Natural killer cell (primary cell): ENCODE measurements at regions not wholly inside any gene's neighbourhood (a gene's known extent, or its start where the extent isn't known, plus 50 kb on each side); places are given as distances from the start of the nearest gene placed in this dataset.

Experiments
- ATAC-seq, 3 donors: fragments of 150-1000 bp in 2 of 3; fragments of 200-7000 bp in 1 of 3; cut with Tn5 transposase; 1 replicate in 1 of 3; 2 replicates in 2 of 3; pipeline ENCODE4 v1.10.0; 2021; ENCODE audit warnings: mild to moderate bottlenecking in 2 of 3, moderate library complexity in 2 of 3
- DNase-seq, 2 donors: peaks; one replicate each; pipeline versions ENCODE4 v3.0.0 to v3.0.0-alpha.2; 2013 to 2021; ENCODE audit warnings: mixed read lengths in 1 of 2
- H3K27ac ChIP-seq: one replicate; pipeline ENCODE4 v1.5.1; 2013; ENCODE audit warnings: mild to moderate bottlenecking, low read length
- H3K27me3 ChIP-seq: one replicate; pipeline ENCODE4 v1.6.1; 2013; ENCODE audit warnings: low read length; ENCODE audit not compliant: control insufficient read depth, insufficient read depth
- H3K36me3 ChIP-seq: one replicate; pipeline ENCODE4 v1.6.1; 2013; ENCODE audit warnings: low read length; ENCODE audit not compliant: control insufficient read depth, insufficient read depth
- H3K4me1 ChIP-seq: one replicate; pipeline ENCODE4 v1.6.1; 2013; ENCODE audit warnings: low read length; ENCODE audit not compliant: control insufficient read depth, insufficient read depth
- H3K4me3 ChIP-seq: one replicate; pipeline ENCODE4 v1.5.1; 2013; ENCODE audit warnings: low read length
- H3K9me3 ChIP-seq: one replicate; pipeline ENCODE4 v1.6.1; 2013; ENCODE audit warnings: low read length; ENCODE audit not compliant: control insufficient read depth, insufficient read depth
- H3K27ac Mint-ChIP-seq, 2 donors: one replicate each; pipeline ENCODE4 v1.8.0; 2022; ENCODE audit warnings: mild to moderate bottlenecking in 2 of 2, mixed read lengths in 2 of 2, moderate library complexity in 1 of 2
- H3K27me3 Mint-ChIP-seq, 2 donors: one replicate each; pipeline ENCODE4 v1.8.0; 2022; ENCODE audit warnings: low read depth in 2 of 2, mixed read lengths in 2 of 2
- H3K36me3 Mint-ChIP-seq: one replicate; pipeline ENCODE4 v1.8.0; 2022; ENCODE audit warnings: mixed read lengths
- H3K4me1 Mint-ChIP-seq, 2 donors: one replicate each; pipeline ENCODE4 v1.8.0; 2022; ENCODE audit warnings: mixed read lengths in 2 of 2
- H3K4me3 Mint-ChIP-seq: one replicate; pipeline ENCODE4 v1.8.0; 2022; ENCODE audit warnings: mild to moderate bottlenecking, moderate library complexity, mixed read lengths
- H3K9me3 Mint-ChIP-seq, 2 donors: one replicate each; pipeline ENCODE4 v1.8.0; 2022; ENCODE audit warnings: mixed read lengths in 2 of 2
- WGBS: methylation state at CpG from one replicate; pipeline ENCODE4 v1.1.7; 2013; ENCODE audit warnings: missing lambda C conversion rate; ENCODE audit not compliant: insufficient coverage; 5-methylcytosine and 5-hydroxymethylcytosine counted together
- intact Hi-C: fragments of 100-400 bp; cut with micrococcal nuclease; formaldehyde crosslinking; loops from one replicate; pipeline ENCODE4 v1.14.2; 2022
- TF ChIP-seq, protein P1 (sequence below): fragments of 200-600 bp; IDR thresholded peaks from one replicate; pipeline ENCODE4 v1.8.0; 2022; ENCODE audit warnings: antibody characterized with exemption

DNA sequence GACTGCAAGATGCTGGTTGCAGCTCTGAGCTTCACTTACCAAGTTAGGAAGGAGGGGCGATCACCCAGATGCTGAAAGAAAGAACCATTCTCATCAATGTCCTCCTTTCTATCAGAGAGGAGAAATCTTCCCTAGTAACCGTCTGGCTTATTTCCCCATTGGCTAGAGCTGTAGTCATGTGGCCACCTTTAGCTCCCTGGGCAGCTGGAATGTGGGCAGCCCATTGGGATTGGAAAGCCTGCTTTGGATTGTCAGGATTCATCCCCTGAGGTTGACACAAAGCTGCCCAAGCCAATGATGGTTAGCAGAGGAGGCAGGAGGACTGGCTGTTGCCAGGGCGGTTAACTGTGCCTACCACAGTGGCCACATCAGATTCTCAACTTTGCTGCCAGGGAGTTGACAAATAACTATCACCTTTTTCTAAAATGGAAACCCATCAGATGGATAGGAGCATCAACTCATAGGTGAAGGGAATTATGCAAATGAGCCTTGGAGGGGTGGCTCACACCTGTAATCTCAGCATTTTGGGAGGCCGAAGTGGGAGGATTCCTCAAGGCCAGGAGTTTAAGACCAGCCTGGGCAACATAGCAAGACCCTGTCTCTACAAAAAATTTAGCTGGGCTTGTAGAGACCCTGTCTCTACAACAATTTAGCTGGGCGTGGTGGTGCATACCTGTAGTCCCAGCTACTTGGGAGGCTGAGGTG is 206.4 kb upstream of the GALNT17 start:
- no peak overlapping the region for H3K4me3 ChIP-seq
- 86% methylated on average over 5 of the region's 5 CpGs for WGBS
- H3K27me3 ChIP-seq = no peaks in the 10 kb centered on the region
- H3K4me1 ChIP-seq = no peaks in the 10 kb centered on the region
- ATAC-seq (no peak), DNase-seq (no peak)
- no peak overlapping the region for H3K27ac Mint-ChIP-seq
- no peaks in the 10 kb centered on the region for H3K27me3 Mint-ChIP-seq
- H3K9me3 Mint-ChIP-seq = peaks cover 2 to 8% of the 10 kb centered on the region in 2 donors
- H3K9me3 ChIP-seq = no peaks in the 10 kb centered on the region
- TF ChIP-seq, protein P1, sequence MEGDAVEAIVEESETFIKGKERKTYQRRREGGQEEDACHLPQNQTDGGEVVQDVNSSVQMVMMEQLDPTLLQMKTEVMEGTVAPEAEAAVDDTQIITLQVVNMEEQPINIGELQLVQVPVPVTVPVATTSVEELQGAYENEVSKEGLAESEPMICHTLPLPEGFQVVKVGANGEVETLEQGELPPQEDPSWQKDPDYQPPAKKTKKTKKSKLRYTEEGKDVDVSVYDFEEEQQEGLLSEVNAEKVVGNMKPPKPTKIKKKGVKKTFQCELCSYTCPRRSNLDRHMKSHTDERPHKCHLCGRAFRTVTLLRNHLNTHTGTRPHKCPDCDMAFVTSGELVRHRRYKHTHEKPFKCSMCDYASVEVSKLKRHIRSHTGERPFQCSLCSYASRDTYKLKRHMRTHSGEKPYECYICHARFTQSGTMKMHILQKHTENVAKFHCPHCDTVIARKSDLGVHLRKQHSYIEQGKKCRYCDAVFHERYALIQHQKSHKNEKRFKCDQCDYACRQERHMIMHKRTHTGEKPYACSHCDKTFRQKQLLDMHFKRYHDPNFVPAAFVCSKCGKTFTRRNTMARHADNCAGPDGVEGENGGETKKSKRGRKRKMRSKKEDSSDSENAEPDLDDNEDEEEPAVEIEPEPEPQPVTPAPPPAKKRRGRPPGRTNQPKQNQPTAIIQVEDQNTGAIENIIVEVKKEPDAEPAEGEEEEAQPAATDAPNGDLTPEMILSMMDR = no peak
- H3K4me3 Mint-ChIP-seq = no peak overlapping the region
- H3K27ac ChIP-seq = no peak overlapping the region
- no peaks in the 10 kb centered on the region for H3K36me3 ChIP-seq
- intact Hi-C loops = no loop called here
- H3K4me1 Mint-ChIP-seq = no peaks in the 10 kb centered on the region
- H3K36me3 Mint-ChIP-seq = no peaks in the 10 kb centered on the region

DNA sequence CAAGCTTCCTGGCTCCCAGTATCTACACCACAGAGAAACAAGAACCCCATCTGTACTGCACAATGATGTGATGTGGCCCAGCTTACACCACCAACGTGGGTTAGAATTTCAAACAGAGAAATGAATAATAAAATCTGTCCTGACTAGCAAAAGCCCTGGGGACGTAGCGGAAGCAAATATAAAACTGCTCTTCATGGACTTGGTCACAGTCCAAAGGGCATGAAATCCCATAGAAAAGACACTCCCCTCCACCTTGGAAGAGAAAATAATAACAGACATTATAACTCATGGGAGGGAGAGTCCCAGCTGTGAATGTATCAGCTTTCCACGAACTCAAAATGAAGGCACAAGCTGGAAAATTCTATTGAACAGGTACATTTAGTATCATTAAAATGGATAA is 205.3 kb upstream of the GALNT17 start:
- Histone ChIP-seq H3K4me1 (no peaks in the 10 kb centered on the region), H3K9me3 (no peaks in the 10 kb centered on the region), H3K27me3 (no peaks in the 10 kb centered on the region), H3K4me3 (no peak overlapping the region), H3K27ac (no peak overlapping the region), H3K36me3 (no peaks in the 10 kb centered on the region)
- ATAC-seq (no peak), DNase-seq (no peak)
- TF ChIP-seq, protein P1 = no peak
- intact Hi-C loops = no loop called here
- no peaks in the 10 kb centered on the region for H3K36me3 Mint-ChIP-seq
- no peaks in the 10 kb centered on the region for H3K27me3 Mint-ChIP-seq
- WGBS = 77% methylated on average over 4 of the region's 4 CpGs
- H3K9me3 Mint-ChIP-seq = peaks cover 2 to 8% of the 10 kb centered on the region in 2 donors
- no peaks in the 10 kb centered on the region for H3K4me1 Mint-ChIP-seq
- no peak overlapping the region for H3K27ac Mint-ChIP-seq
- no peak overlapping the region for H3K4me3 Mint-ChIP-seq

DNA sequence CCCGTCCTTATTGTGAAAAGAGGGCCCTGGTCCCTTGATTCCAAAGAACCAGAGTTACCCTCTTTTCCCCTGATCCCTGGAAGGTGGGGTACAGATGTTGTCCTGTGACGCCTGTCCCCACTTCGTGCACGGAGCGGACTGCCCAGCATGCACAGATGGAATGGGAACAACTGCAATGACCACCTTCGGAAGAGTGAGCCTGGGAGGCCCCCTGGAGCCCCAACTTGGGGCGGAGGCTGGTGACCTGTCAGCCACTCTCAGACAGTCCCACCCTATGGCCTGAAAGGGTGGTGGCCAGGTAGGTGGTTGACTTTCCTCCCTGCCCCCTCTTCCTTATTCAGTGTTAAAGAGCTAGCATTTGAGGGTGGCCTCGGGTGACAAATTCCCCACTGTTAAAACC is 196.6 kb upstream of the GALNT17 start:
- TF ChIP-seq, protein P1 = no peak
- WGBS = 89% methylated on average over 8 of the region's 8 CpGs
- Mint-ChIP-seq H3K4me3 (no peak overlapping the region), H3K27me3 (no peaks in the 10 kb centered on the region), H3K36me3 (no peaks in the 10 kb centered on the region), H3K9me3 (peaks cover 7 to 9% of the 10 kb centered on the region in 2 donors), H3K4me1 (no peaks in the 10 kb centered on the region), H3K27ac (no peak overlapping the region)
- no peaks in the 10 kb centered on the region for H3K9me3 ChIP-seq
- ATAC-seq (no peak), DNase-seq (no peak)
- no peaks in the 10 kb centered on the region for H3K4me1 ChIP-seq
- H3K36me3 ChIP-seq = no peaks in the 10 kb centered on the region
- no peak overlapping the region for H3K4me3 ChIP-seq
- H3K27ac ChIP-seq = no peak overlapping the region
- no peaks in the 10 kb centered on the region for H3K27me3 ChIP-seq
- intact Hi-C loops = no loop called here

DNA sequence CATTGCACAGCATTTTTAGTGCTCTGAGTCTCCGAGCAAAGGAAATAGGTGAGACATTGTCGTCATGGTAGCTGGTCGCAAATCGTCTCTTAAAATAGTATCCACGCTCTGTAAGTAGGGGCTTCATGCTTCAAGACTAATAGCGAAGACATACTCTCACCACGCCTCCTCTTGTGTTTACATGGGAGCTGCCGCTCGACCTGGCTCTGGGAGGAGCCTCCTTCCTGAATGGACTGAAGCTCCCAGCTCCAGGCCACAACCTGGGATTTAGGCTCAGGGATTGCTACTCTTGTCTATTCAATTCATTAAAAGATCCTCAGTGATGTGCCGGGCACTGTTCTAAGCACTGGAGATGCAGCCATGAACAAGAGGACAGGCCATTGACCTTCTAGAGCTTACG is 196.1 kb upstream of the GALNT17 start:
- Histone ChIP-seq H3K4me1 (no peaks in the 10 kb centered on the region), H3K27ac (no peak overlapping the region), H3K27me3 (no peaks in the 10 kb centered on the region), H3K9me3 (no peaks in the 10 kb centered on the region), H3K36me3 (no peaks in the 10 kb centered on the region), H3K4me3 (no peak overlapping the region)
- Mint-ChIP-seq H3K36me3 (no peaks in the 10 kb centered on the region), H3K4me3 (no peak overlapping the region), H3K27ac (no peak overlapping the region), H3K27me3 (no peaks in the 10 kb centered on the region), H3K4me1 (no peaks in the 10 kb centered on the region), H3K9me3 (peaks cover 7 to 9% of the 10 kb centered on the region in 2 donors)
- TF ChIP-seq, protein P1 = no peak
- DNase-seq = no peak
- WGBS = 78% methylated on average over 11 of the region's 11 CpGs
- no peak for ATAC-seq
- intact Hi-C loops = no loop called here
